AG10803 (cell line): ENCODE measurements at regions not wholly inside any gene's neighbourhood (a gene's known extent, or its start where the extent isn't known, plus 50 kb on each side); places are given as distances from the start of the nearest gene placed in this dataset.

Experiments
- DNase-seq: peaks from one replicate; pipeline ENCODE4 v3.0.0; 2010; ENCODE audit warnings: low read depth
- H3K4me3 ChIP-seq: 2 replicates; pipeline ENCODE4 v1.5.1; 2011; ENCODE audit warnings: mild to moderate bottlenecking, low read length, control low read depth
- CTCF ChIP-seq: conservative IDR thresholded peaks from 2 replicates; pipeline ENCODE4 v1.5.1; 2011; ENCODE audit warnings: mild to moderate bottlenecking, low read length, control low read depth, inconsistent platforms

GRCh38 chr16:79869304-79870015, 268.9 kb upstream of the MAF start:
- TF ChIP-seq CTCF, result no peak
- no peak for DNase-seq
- no peak overlapping the region for H3K4me3 ChIP-seq

GRCh38 chr16:79868841-79869240, 268.3 kb upstream of the MAF start:
- no peak overlapping the region for H3K4me3 ChIP-seq
- no peak for DNase-seq
- no peak for TF ChIP-seq CTCF

GRCh38 chr16:79867425-79867997, 267.0 kb upstream of the MAF start:
- no peak for DNase-seq
- TF ChIP-seq CTCF, result no peak
- no peak overlapping the region for H3K4me3 ChIP-seq

- no peak for TF ChIP-seq CTCF
- H3K4me3 ChIP-seq, result no peak overlapping the region
- no peak for DNase-seq
Observed at GRCh38 chr16:79865918-79866317, 265.4 kb upstream of the MAF start.

GRCh38 chr16:79864781-79865391, 264.3 kb upstream of the MAF start:
- no peak for DNase-seq
- TF ChIP-seq CTCF, result no peak
- H3K4me3 ChIP-seq, result no peak overlapping the region

- no peak overlapping the region for H3K4me3 ChIP-seq
- no peak for DNase-seq
- TF ChIP-seq CTCF, result no peak
Observed at GRCh38 chr16:79864032-79864780, 263.7 kb upstream of the MAF start.
